B cell (primary cell): ENCODE measurements at regions not wholly inside any gene's neighbourhood (a gene's known extent, or its start where the extent isn't known, plus 50 kb on each side); places are given as distances from the start of the nearest gene placed in this dataset.

Source experiments
- EZH2 ChIP-seq: IDR thresholded peaks from 2 replicates; pipeline ENCODE4 v1.6.1; 2012; ENCODE audit warnings: borderline replicate concordance, low read depth, mild to moderate bottlenecking, moderate library complexity, low read length; ENCODE audit not compliant: insufficient read depth, poor library complexity, severe bottlenecking
- TF ChIP-seq, protein P1 (sequence below): fragments of 200-600 bp; IDR thresholded peaks from one replicate; pipeline ENCODE4 v1.8.0; 2022; ENCODE audit warnings: antibody characterized with exemption, mild to moderate bottlenecking

DNA sequence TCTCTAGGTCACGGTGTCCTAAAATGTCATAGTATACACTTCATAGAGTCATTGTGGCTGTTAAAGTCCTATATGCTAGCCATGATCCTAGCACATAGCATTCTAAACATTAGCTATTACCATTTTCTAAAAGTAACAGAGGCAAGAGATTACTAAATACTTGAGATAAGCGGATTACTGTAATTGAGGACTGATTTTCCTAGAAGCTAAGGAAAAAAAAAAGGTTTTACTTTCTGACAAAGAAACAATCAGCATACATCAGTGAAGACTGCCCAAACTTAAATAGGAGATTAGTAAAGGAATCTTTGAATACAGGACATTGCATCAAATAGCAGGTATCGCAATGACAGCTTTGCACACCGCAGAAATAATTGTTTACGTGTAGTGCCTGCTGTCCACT lies 91.3 kb upstream of the HNRNPU start:
- TF ChIP-seq, protein P1, sequence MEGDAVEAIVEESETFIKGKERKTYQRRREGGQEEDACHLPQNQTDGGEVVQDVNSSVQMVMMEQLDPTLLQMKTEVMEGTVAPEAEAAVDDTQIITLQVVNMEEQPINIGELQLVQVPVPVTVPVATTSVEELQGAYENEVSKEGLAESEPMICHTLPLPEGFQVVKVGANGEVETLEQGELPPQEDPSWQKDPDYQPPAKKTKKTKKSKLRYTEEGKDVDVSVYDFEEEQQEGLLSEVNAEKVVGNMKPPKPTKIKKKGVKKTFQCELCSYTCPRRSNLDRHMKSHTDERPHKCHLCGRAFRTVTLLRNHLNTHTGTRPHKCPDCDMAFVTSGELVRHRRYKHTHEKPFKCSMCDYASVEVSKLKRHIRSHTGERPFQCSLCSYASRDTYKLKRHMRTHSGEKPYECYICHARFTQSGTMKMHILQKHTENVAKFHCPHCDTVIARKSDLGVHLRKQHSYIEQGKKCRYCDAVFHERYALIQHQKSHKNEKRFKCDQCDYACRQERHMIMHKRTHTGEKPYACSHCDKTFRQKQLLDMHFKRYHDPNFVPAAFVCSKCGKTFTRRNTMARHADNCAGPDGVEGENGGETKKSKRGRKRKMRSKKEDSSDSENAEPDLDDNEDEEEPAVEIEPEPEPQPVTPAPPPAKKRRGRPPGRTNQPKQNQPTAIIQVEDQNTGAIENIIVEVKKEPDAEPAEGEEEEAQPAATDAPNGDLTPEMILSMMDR, result no peak
- no peak for TF ChIP-seq EZH2
